ENCODE measurements at regions not wholly inside any gene's neighbourhood (a gene's known extent, or its start where the extent isn't known, plus 50 kb on each side); places are given as distances from the start of the nearest gene placed in this dataset.

DNA sequence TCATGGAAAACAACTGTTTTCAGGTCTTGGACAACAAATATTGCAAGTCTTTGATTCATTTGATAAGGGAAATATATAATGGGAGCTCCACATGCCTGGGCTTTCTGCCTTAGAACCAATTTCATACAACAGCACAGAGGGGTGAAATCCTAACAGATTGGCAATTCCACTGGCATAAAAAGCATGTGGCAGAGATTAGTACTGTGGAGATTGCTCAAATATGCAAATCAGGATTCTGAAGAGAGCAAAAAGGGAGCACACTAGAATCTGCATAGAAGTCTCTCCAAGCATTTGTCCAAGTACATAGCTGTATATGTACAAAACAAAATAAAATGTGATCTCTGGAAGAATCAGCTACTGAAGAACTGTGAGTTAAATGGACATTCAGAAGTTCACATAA, 312.9 kb upstream of the SLITRK5 start:
- TF ChIP-seq POLR2AphosphoS5 (IDR thresholded peaks at IDR 0.05; ENCODE audit: low read depth, low read length) (no peak), TAF1 (IDR thresholded peaks at IDR 0.05; ENCODE audit: borderline replicate concordance, insufficient read depth, low read length) (no peak), SIN3A (IDR thresholded peaks at IDR 0.05; ENCODE audit: borderline replicate concordance, insufficient read depth, low read length) (no peak), FOXP2 (optimal IDR thresholded peaks at IDR 0.05; ENCODE audit: borderline replicate concordance, extremely low read depth, extremely low read length, insufficient read depth) (no peak)
- TF ChIP-seq, protein P1, sequence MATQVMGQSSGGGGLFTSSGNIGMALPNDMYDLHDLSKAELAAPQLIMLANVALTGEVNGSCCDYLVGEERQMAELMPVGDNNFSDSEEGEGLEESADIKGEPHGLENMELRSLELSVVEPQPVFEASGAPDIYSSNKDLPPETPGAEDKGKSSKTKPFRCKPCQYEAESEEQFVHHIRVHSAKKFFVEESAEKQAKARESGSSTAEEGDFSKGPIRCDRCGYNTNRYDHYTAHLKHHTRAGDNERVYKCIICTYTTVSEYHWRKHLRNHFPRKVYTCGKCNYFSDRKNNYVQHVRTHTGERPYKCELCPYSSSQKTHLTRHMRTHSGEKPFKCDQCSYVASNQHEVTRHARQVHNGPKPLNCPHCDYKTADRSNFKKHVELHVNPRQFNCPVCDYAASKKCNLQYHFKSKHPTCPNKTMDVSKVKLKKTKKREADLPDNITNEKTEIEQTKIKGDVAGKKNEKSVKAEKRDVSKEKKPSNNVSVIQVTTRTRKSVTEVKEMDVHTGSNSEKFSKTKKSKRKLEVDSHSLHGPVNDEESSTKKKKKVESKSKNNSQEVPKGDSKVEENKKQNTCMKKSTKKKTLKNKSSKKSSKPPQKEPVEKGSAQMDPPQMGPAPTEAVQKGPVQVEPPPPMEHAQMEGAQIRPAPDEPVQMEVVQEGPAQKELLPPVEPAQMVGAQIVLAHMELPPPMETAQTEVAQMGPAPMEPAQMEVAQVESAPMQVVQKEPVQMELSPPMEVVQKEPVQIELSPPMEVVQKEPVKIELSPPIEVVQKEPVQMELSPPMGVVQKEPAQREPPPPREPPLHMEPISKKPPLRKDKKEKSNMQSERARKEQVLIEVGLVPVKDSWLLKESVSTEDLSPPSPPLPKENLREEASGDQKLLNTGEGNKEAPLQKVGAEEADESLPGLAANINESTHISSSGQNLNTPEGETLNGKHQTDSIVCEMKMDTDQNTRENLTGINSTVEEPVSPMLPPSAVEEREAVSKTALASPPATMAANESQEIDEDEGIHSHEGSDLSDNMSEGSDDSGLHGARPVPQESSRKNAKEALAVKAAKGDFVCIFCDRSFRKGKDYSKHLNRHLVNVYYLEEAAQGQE (IDR thresholded peaks at IDR 0.05; ENCODE audit: insufficient read depth in 1 of 2, low read depth in 2 of 2, low read length in 2 of 2): no peak
